Peyer's patch (tissue), 4 donors: ENCODE measurements at regions not wholly inside any gene's neighbourhood (a gene's known extent, or its start where the extent isn't known, plus 50 kb on each side); places are given as distances from the start of the nearest gene placed in this dataset.

Source experiments
- DNase-seq, 3 donors: peaks; one replicate each; pipeline ENCODE4 v3.0.0-alpha.2; 2017 to 2019
- H3K27ac ChIP-seq, 4 donors: fragments of 200-600 bp; sonication (generic); one replicate each; pipeline ENCODE4 v1.5.1; 2016 to 2019
- H3K27me3 ChIP-seq, 2 donors: fragments of 200-600 bp; sonication (generic); one replicate each; pipeline ENCODE4 v1.5.1; 2019
- H3K36me3 ChIP-seq, 3 donors: fragments of 200-600 bp; sonication (generic); one replicate each; pipeline ENCODE4 v1.5.1; 2016 to 2019
- H3K4me1 ChIP-seq, 4 donors: fragments of 200-600 bp; sonication (generic); one replicate each; pipeline ENCODE4 v1.5.1; 2016 to 2019
- H3K4me3 ChIP-seq, 4 donors: fragments of 200-600 bp; sonication (generic); 1 replicate in 3 of 4; 2 replicates in 1 of 4; pipeline ENCODE4 v1.5.1; 2016 to 2019; ENCODE audit warnings: mild to moderate bottlenecking in 1 of 4
- H3K9me3 ChIP-seq, 4 donors: fragments of 200-600 bp; sonication (generic); one replicate each; pipeline ENCODE4 v1.5.1; 2016 to 2019; ENCODE audit warnings: mild to moderate bottlenecking in 1 of 4
- POLR2A ChIP-seq, 2 donors: fragments of 450-650 bp; IDR thresholded peaks; one replicate each; pipeline ENCODE4 v1.5.1; 2017; ENCODE audit warnings: antibody characterized with exemption in 2 of 2, mild to moderate bottlenecking in 2 of 2, moderate library complexity in 2 of 2
- TF ChIP-seq, protein P1 (sequence below), 6 experiments: fragments of 450-650 bp in 4 of 6; fragments of 200-600 bp in 2 of 6; sonication (generic) in 1 of 6; IDR thresholded peaks; one replicate each; pipeline ENCODE4 v1.5.1; 2017 to 2019; ENCODE audit warnings: antibody characterized with exemption in 6 of 6, mild to moderate bottlenecking in 3 of 6, moderate library complexity in 1 of 6

DNA sequence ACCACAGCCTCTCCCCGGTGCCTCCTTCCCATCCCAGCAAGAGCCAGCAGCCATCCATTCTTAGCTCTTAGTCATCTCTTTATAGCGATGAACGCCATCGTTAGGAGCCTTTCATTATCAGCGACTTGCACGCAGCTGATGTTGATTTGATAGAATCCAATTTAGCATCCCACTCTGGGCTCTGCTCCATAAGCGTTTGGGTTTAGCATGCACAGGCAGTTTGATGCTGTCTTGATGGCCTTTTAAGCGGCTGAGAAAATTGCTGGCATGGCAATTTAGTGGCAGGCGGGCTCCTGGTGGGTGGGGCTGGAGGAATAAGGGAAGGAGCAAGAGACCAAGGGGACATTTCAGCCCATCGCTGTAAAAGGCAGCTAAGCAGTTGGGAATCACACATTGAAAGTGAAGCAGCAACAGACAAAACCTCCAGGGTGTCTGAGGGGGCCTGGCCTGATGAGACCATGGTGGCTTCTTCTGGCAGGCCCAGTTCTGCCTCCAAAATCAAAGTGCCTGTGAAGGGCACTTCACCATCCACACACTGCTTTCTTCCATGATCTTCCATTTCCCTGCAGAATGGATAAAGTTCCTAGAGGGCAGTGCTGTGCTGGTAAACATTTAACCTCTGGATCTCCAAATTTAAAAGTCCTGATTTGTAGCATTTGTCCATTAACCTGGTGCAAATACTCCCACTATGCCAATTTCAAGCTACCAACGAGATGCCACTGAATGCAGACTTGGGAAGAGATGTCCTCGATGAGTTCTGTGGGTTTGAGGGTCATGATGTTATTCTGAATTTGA is 107.8 kb upstream of the PLXNA4 start:
- no peaks in the 10 kb centered on the region for H3K27me3 ChIP-seq
- TF ChIP-seq POLR2A (IDR thresholded peaks at IDR 0.05) = no peak
- TF ChIP-seq, protein P1, sequence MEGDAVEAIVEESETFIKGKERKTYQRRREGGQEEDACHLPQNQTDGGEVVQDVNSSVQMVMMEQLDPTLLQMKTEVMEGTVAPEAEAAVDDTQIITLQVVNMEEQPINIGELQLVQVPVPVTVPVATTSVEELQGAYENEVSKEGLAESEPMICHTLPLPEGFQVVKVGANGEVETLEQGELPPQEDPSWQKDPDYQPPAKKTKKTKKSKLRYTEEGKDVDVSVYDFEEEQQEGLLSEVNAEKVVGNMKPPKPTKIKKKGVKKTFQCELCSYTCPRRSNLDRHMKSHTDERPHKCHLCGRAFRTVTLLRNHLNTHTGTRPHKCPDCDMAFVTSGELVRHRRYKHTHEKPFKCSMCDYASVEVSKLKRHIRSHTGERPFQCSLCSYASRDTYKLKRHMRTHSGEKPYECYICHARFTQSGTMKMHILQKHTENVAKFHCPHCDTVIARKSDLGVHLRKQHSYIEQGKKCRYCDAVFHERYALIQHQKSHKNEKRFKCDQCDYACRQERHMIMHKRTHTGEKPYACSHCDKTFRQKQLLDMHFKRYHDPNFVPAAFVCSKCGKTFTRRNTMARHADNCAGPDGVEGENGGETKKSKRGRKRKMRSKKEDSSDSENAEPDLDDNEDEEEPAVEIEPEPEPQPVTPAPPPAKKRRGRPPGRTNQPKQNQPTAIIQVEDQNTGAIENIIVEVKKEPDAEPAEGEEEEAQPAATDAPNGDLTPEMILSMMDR (IDR thresholded peaks at IDR 0.05) = no peak
- H3K4me3 ChIP-seq = no peak overlapping the region
- no peaks in the 10 kb centered on the region for H3K4me1 ChIP-seq
- H3K9me3 ChIP-seq = no peaks in the 10 kb centered on the region
- no peaks in the 10 kb centered on the region for H3K36me3 ChIP-seq
- H3K27ac ChIP-seq = no peak overlapping the region
- no peak for DNase-seq

DNA sequence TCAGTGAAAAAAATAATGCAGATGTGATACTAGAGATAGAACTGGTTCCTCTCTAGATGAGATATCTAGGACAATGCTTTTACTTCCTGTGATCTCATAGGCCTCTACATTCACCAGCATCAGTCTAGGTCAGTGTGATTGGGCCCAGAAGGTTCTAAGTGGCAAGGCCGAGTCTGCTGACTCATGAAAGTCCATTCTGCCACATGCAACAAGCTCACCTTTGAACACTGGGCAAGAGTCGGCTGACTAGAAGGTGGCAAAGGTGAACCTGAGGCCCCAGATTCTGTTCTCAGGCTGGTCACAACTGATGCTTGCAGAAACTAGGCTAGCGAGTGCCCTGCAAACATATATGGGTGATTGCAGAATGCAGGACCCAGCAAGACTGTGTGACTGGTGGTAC is 105.7 kb upstream of the PLXNA4 start:
- Histone ChIP-seq H3K9me3 (no peaks in the 10 kb centered on the region), H3K4me3 (no peak overlapping the region), H3K36me3 (no peaks in the 10 kb centered on the region), H3K27me3 (no peaks in the 10 kb centered on the region), H3K4me1 (no peaks in the 10 kb centered on the region), H3K27ac (no peak overlapping the region)
- DNase-seq = no peak
- TF ChIP-seq, protein P1 (IDR thresholded peaks at IDR 0.05) = no peak
- TF ChIP-seq POLR2A (IDR thresholded peaks at IDR 0.05) = no peak

DNA sequence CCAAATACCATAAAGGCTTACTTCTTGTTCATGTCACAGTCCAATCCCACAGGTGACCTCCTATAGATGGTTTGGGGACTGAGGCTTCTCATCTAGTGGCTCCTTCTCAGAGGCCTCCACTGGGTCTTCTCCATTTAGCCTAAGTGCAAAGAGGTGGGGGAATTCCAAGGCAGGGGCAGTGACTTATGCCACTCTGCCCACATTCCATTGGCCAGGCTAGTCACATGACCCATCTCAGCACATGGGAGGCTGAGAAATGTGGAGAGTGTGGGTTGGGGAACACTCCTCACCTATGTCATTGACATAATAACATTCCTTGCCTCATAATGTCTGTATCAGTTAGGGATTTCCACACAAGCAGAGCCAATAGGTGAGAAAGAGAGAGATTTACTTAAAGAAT is 104.3 kb upstream of the PLXNA4 start:
- H3K9me3 ChIP-seq = no peaks in the 10 kb centered on the region
- no peaks in the 10 kb centered on the region for H3K27me3 ChIP-seq
- DNase-seq = no peak
- no peaks in the 10 kb centered on the region for H3K4me1 ChIP-seq
- H3K27ac ChIP-seq = no peak overlapping the region
- H3K4me3 ChIP-seq = no peak overlapping the region
- TF ChIP-seq, protein P1 (IDR thresholded peaks at IDR 0.05) = no peak
- TF ChIP-seq POLR2A (IDR thresholded peaks at IDR 0.05) = no peak
- no peaks in the 10 kb centered on the region for H3K36me3 ChIP-seq

DNA sequence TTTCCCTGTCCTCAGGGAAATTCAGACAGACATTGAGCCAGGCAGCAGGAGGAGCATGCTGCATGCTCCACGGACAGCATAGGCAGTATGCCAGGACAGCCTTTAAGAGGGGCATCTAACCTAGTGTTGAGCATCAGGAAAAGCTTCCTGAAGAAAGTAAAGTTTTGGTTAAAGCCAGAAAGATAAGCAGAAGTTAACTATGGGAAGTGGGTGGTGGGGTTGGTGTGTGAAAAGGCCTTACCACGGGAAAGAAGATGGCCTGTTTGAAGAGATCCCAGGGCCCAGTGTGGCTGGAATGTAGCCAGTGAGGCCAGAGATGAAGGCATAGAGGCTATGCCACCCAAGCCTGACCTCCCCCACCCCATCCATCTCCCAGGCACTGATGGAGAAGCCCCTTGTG is 102.4 kb upstream of the PLXNA4 start:
- TF ChIP-seq, protein P1 (IDR thresholded peaks at IDR 0.05) = no peak
- no peak for TF ChIP-seq POLR2A (IDR thresholded peaks at IDR 0.05)
- H3K36me3 ChIP-seq = no peaks in the 10 kb centered on the region
- no peaks in the 10 kb centered on the region for H3K4me1 ChIP-seq
- no peaks in the 10 kb centered on the region for H3K9me3 ChIP-seq
- no peaks in the 10 kb centered on the region for H3K27me3 ChIP-seq
- H3K27ac ChIP-seq = no peak overlapping the region
- H3K4me3 ChIP-seq = no peak overlapping the region
- no peak for DNase-seq

DNA sequence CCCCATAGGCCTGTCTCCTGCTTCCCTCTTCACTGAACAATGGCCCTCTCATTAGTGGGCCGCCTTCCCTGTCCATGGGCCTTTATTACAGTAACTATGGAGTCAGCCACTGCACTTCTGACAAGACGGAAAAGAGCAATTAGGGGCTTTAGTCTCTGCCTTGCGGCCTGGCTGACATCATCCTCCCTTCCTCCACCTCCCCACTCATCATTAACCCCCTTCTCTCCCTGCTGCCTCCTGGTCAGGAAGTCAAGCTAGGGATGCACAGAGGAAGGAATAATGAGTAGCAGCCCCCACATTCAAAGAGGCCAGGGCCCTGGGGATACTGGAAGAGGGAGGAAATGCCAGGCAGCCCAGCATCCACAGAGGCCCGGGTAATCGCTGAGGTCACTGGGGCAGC is 101.6 kb upstream of the PLXNA4 start:
- TF ChIP-seq, protein P1 (IDR thresholded peaks at IDR 0.05) = no peak
- TF ChIP-seq POLR2A (IDR thresholded peaks at IDR 0.05) = no peak
- no peaks in the 10 kb centered on the region for H3K4me1 ChIP-seq
- no peaks in the 10 kb centered on the region for H3K36me3 ChIP-seq
- no peak overlapping the region for H3K27ac ChIP-seq
- no peaks in the 10 kb centered on the region for H3K27me3 ChIP-seq
- no peak overlapping the region for H3K4me3 ChIP-seq
- DNase-seq = no peak
- H3K9me3 ChIP-seq = no peaks in the 10 kb centered on the region
